ENCODE measurements at regions not wholly inside any gene's neighbourhood (a gene's known extent, or its start where the extent isn't known, plus 50 kb on each side); places are given as distances from the start of the nearest gene placed in this dataset.

DNA sequence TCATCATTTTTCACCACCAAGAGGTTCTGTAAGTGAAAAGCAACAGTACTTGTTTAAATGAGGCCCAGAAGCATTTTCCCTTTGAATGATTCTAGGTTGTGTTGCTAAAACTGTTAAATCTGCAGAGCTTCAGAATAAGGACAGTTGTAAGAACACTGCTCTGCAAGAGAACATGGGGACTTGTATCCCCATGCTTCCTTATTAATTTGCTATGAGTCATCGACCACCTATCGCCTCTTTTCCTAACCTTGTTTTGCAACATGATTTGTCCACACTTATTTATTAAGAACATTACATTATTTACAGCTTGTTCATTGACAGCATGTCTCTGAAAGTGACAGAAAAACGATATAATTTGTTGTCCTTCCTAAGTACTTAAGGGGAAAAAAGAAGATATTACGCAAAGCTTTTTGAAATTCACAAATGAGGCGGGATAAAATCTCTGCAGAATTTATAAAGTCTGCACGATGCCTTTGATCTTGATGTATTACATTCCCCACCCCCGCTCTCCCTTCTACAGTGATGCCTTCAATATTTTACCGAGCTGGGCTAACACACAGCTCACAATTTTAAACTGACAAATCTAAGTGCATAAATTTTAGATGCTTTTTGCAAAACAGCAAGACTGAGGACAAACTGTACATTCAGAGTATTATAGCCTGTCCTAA is 220.0 kb upstream of the SPTLC3 start:
- Histone ChIP-seq H3K4me1 (ENCODE audit: control insufficient read depth, insufficient read depth, low read length) (no peaks in the 10 kb centered on the region), H3K27me3 (ENCODE audit: control insufficient read depth, insufficient read depth) (no peaks in the 10 kb centered on the region), H3K4me3 (ENCODE audit: low read length) (no peak overlapping the region), H3K27ac (ENCODE audit: low read length) (no peak overlapping the region), H3K9me3 (ENCODE audit: control insufficient read depth, low read length) (no peaks in the 10 kb centered on the region)
- no peak for DNase-seq
- 84% methylated on average over 8 of the region's 8 CpGs for WGBS
- ATAC-seq = no peak
- intact Hi-C loops (cut with DNase I) = no loop called here

DNA sequence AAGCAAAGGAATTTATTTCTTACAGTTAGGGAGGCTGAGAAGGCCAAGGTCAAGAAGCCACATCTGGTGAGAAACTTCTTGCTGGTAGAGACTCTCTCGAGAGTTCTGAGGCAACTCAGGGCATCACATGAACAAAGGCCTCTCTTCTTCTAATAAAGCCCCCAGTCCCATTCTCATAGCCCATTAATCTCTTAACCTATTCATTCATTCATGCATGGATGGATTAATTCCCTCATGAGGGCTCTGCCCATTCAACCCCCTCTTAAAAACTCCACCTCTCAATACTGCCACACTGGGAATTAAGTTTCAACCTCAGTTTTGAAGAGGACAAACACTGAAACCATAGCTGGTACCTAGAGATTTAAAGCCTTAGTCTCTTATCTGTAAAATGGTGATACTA is 217.9 kb upstream of the SPTLC3 start:
- Histone ChIP-seq H3K27ac (ENCODE audit: low read length) (no peak overlapping the region), H3K27me3 (ENCODE audit: control insufficient read depth, insufficient read depth) (no peaks in the 10 kb centered on the region), H3K4me3 (ENCODE audit: low read length) (no peak overlapping the region), H3K9me3 (ENCODE audit: control insufficient read depth, low read length) (no peaks in the 10 kb centered on the region), H3K4me1 (ENCODE audit: control insufficient read depth, insufficient read depth, low read length) (no peaks in the 10 kb centered on the region)
- no peak for DNase-seq
- intact Hi-C loops (cut with DNase I) = no loop called here
- WGBS = 75% methylated on average over 1 of the region's 1 CpG
- ATAC-seq = no peak

DNA sequence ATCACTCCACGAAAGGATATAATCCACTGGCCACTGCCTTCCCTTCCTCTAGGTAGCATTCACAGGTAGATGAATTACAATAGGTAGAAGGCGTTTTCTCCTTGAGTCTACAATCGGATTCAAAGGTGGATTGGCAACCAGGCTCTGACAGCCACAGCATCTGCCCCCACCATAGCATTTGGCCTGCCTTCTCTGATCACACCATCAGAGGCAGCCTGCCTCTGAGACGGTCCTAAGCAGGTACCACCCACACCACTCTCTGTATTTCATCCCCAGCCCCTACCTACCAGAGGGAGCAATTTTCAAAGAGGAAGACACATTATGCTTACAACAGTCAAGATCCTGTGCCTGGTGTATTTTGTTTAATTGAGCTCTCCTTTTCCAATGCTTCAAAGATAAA is 210.5 kb upstream of the SPTLC3 start:
- H3K27ac ChIP-seq (ENCODE audit: low read length) = no peak overlapping the region
- 58% methylated on average over 4 of the region's 4 CpGs for WGBS
- no peak for ATAC-seq
- no peaks in the 10 kb centered on the region for H3K9me3 ChIP-seq (ENCODE audit: control insufficient read depth, low read length)
- intact Hi-C loops (cut with DNase I) = no loop called here
- no peak overlapping the region for H3K4me3 ChIP-seq (ENCODE audit: low read length)
- no peaks in the 10 kb centered on the region for H3K27me3 ChIP-seq (ENCODE audit: control insufficient read depth, insufficient read depth)
- no peak for DNase-seq
- no peaks in the 10 kb centered on the region for H3K4me1 ChIP-seq (ENCODE audit: control insufficient read depth, insufficient read depth, low read length)

DNA sequence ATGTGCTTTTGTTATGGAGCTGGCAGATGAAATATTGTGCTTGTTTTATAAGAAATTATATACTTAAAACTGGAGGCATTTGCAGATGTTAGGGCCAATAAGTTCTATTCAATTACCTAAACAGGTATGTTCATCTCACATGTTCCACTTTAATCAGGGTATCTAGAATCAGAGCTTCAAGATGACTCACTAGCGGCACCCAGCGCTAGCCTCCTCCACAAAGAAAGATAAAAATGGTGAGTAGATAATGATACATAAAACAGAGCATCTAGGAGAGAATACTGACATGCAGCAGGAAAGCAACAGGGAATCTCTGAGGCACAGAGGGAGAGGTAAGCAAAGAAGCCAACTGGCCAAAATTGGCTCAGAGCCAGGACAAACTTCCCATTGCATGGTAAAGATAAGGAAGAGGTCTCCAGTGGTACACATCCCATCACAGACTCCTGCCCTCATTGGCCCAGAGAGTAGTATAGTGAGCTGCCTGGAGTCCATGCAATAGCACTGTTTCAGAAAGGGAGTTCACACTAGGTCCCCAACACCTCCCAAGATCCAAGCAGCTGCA is 200.7 kb upstream of the SPTLC3 start:
- WGBS = 36% methylated on average over 2 of the region's 2 CpGs
- intact Hi-C loops (cut with DNase I) = no loop called here
- no peaks in the 10 kb centered on the region for H3K27me3 ChIP-seq (ENCODE audit: control insufficient read depth, insufficient read depth)
- H3K9me3 ChIP-seq (ENCODE audit: control insufficient read depth, low read length) = no peaks in the 10 kb centered on the region
- no peak for ATAC-seq
- H3K4me3 ChIP-seq (ENCODE audit: low read length) = no peak overlapping the region
- no peaks in the 10 kb centered on the region for H3K4me1 ChIP-seq (ENCODE audit: control insufficient read depth, insufficient read depth, low read length)
- no peak for DNase-seq
- H3K27ac ChIP-seq (ENCODE audit: low read length) = no peak overlapping the region

DNA sequence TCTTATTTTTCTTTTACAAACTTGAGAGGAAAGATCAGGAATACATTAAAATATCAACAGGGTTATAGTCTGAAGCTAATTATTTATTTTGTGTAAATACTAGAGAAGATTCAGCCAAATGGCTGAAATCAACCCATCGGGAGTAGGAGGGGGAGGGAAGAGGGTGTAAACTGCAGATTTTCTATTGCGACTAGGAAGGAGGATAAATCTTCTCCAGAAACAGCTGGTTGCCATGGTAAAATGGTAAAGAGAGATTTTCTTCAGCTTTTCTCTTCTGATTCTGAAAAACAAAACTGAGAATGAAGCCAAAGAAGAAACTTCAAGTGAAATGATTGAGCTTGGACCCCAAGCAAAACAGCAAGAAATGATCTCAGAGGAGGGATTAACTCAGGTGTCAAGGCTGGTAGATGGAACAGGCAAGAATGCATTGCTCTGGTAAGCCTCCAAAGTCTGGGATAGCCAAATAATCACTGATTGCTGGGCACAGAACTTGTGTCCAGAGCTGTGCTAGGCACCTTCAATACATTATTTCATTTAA is 193.5 kb upstream of the SPTLC3 start:
- Histone ChIP-seq H3K9me3 (ENCODE audit: control insufficient read depth, low read length) (no peaks in the 10 kb centered on the region), H3K27ac (ENCODE audit: low read length) (no peak overlapping the region), H3K27me3 (ENCODE audit: control insufficient read depth, insufficient read depth) (no peaks in the 10 kb centered on the region), H3K4me1 (ENCODE audit: control insufficient read depth, insufficient read depth, low read length) (no peaks in the 10 kb centered on the region), H3K4me3 (ENCODE audit: low read length) (no peak overlapping the region)
- no peak for DNase-seq
- ATAC-seq = no peak
- intact Hi-C loops (cut with DNase I) = no loop called here
- WGBS = 32% methylated on average over 2 of the region's 2 CpGs

DNA sequence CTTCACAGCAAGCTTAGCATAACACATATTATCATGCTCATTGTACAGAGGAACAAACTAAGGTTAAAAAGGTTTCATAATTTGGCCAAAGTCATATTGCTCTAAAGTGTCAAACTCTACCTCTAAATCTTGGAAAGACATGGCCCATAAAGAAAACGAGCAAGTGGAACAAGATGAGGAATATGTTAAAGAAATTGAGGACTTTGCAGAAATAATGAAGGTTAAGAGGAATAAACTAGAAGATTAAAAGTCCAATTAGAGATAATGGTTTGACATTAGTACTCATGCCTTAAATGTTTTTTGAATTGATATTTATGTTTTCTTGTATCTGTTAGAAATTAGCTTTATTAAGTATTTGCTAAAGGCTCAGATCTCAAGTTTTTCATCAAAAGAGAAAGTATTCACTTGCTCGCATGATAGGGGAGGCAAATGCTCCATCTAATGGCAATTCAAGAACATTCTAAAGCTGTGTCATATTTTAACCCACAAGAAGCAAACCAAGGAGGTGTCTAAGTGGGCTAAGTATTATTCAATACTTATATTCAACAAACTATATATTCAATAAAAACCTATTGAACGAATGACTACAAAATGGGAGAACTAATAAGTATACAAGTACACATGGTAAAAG is 192.9 kb upstream of the SPTLC3 start:
- intact Hi-C loops (cut with DNase I) = no loop called here
- H3K4me1 ChIP-seq (ENCODE audit: control insufficient read depth, insufficient read depth, low read length) = no peaks in the 10 kb centered on the region
- WGBS = 55% methylated on average over 3 of the region's 3 CpGs
- no peak for DNase-seq
- no peaks in the 10 kb centered on the region for H3K9me3 ChIP-seq (ENCODE audit: control insufficient read depth, low read length)
- H3K27me3 ChIP-seq (ENCODE audit: control insufficient read depth, insufficient read depth) = no peaks in the 10 kb centered on the region
- H3K4me3 ChIP-seq (ENCODE audit: low read length) = no peak overlapping the region
- no peak overlapping the region for H3K27ac ChIP-seq (ENCODE audit: low read length)
- no peak for ATAC-seq

DNA sequence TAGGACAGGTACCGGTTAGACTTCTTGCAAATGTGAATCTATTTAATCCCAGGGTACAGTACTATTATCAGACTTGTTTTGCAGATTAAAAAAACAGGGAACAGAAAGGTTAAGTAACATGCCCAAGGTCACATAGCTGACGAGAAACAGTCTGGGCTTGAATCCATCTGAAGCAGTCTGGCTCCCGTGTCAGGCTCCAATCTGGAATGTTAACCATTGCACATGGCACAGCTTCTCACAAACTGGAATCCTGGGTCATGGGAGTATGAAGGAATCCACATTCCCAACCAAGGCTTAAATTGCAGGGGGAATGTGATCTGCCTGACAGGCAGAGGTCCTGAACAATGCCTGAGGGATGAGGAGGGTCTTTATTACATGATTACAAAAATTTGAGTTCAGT is 187.5 kb upstream of the SPTLC3 start:
- Histone ChIP-seq H3K9me3 (ENCODE audit: control insufficient read depth, low read length) (no peaks in the 10 kb centered on the region), H3K4me3 (ENCODE audit: low read length) (no peak overlapping the region), H3K27ac (ENCODE audit: low read length) (no peak overlapping the region), H3K4me1 (ENCODE audit: control insufficient read depth, insufficient read depth, low read length) (peaks cover 7% of the 10 kb centered on the region), H3K27me3 (ENCODE audit: control insufficient read depth, insufficient read depth) (no peaks in the 10 kb centered on the region)
- DNase-seq (peak in 1 of 3 donors; percentile 43), ATAC-seq (peak in 1 of 2 donors; percentile 74)
- intact Hi-C loops (cut with DNase I) = no loop called here
- 26% methylated on average over 3 of the region's 3 CpGs for WGBS

DNA sequence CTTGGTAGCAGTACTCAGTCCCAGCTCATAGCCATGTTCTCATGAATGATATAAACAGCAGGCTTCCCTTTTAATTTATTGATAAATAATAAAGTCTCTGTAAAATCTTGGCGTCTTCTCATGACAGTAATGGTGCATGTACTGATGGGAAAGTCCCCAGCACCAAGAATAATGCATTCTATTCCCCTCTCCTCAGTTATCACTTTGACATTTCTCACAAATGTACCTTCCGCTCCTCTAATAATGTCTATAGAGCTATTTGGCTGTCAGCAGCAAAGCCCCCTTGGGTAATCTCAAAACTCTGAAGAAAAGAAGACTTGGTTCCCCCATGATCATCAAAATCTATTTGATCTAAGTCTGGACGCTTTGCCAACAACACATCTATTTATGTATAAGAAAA is 185.0 kb upstream of the SPTLC3 start:
- H3K9me3 ChIP-seq (ENCODE audit: control insufficient read depth, low read length) = no peaks in the 10 kb centered on the region
- H3K4me1 ChIP-seq (ENCODE audit: control insufficient read depth, insufficient read depth, low read length) = peaks cover 7% of the 10 kb centered on the region
- intact Hi-C loops (cut with DNase I) = no loop called here
- no peak overlapping the region for H3K4me3 ChIP-seq (ENCODE audit: low read length)
- H3K27me3 ChIP-seq (ENCODE audit: control insufficient read depth, insufficient read depth) = no peaks in the 10 kb centered on the region
- 48% methylated on average over 3 of the region's 3 CpGs for WGBS
- ATAC-seq (no peak), DNase-seq (no peak)
- H3K27ac ChIP-seq (ENCODE audit: low read length) = peak overlapping the region; percentile 30

DNA sequence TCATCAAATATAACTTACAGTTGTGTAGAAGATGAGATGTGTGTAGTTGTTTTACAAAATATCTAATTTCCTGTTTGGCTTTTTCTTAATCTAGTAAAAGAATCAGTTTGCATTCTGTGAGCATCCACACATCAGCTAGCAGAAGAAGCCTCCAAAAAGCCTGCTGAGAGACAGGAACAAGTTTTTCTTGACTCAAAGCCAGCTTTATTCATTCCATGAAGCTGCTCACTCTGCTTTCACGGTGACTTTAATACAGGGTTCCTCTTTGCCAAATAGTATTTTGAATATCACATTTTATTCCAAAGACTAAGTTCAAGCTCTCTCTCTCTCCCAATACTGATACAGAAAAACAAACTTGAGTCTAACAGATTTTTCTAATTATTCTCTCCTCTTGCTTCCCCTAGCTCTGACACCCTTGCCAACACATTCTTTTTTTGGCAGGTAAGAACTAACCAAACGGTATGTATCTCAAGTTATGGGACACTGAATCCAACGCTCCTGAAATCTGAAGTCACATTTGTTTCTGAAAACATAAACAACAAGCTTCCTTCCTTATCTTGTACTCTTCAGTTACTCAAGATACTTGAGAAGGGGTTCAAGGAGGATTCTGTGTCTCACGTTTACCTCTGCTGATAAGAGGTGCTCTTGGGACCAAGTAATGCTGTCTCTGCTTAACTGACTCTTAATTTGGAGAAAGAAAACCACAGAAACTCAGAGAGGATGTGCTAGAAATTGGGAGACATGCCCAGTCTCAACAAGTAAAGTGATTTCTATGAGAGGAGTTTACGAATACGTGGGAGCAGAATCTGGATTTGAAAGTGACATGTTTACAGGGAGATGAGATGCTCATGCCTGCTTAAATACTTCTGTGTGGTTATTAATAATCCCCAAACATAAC is 184.2 kb upstream of the SPTLC3 start:
- WGBS = 14% methylated on average over 6 of the region's 6 CpGs
- intact Hi-C loops (cut with DNase I) = no loop called here
- no peaks in the 10 kb centered on the region for H3K27me3 ChIP-seq (ENCODE audit: control insufficient read depth, insufficient read depth)
- H3K27ac ChIP-seq (ENCODE audit: low read length) = peak overlapping the region; percentile 76
- DNase-seq = no peak
- peaks cover 7% of the 10 kb centered on the region for H3K4me1 ChIP-seq (ENCODE audit: control insufficient read depth, insufficient read depth, low read length)
- no peaks in the 10 kb centered on the region for H3K9me3 ChIP-seq (ENCODE audit: control insufficient read depth, low read length)
- peak; percentile 34 to 49 for ATAC-seq
- no peak overlapping the region for H3K4me3 ChIP-seq (ENCODE audit: low read length)

DNA sequence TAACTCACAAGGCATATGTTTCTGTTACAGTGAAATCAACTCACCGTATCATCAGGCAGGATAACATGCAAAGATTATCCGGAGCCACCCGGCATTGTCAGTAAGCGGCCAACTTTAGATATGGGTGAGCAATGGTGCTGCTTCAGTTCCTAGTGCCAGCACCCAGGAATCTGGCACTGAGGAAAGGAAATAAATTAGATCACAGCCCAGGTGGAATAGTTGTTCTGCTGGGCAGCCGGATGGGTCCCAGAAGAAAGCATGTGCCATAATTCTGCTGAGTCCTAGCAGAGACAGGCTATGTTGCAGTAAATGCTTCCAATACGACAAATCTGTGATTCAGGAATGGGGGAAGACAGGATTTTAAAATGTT is 183.6 kb upstream of the SPTLC3 start:
- Histone ChIP-seq H3K9me3 (ENCODE audit: control insufficient read depth, low read length) (no peaks in the 10 kb centered on the region), H3K27me3 (ENCODE audit: control insufficient read depth, insufficient read depth) (no peaks in the 10 kb centered on the region), H3K27ac (ENCODE audit: low read length) (no peak overlapping the region), H3K4me3 (ENCODE audit: low read length) (no peak overlapping the region), H3K4me1 (ENCODE audit: control insufficient read depth, insufficient read depth, low read length) (peaks cover 7% of the 10 kb centered on the region)
- ATAC-seq (peak; percentile 30 to 49), DNase-seq (no peak)
- WGBS = 27% methylated on average over 6 of the region's 6 CpGs
- intact Hi-C loops (cut with DNase I) = no loop called here

Measured in right cardiac atrium (tissue), 5 donors.